ENCODE measurements at regions not wholly inside any gene's neighbourhood (a gene's known extent, or its start where the extent isn't known, plus 50 kb on each side); places are given as distances from the start of the nearest gene placed in this dataset.

GRCh38 chr12:107441665-107442300, 243.8 kb upstream of the PWP1 start:
- FAIRE-seq (no peak), DNase-seq (ENCODE audit: insufficient read length, low spot score) (no peak)
- TF ChIP-seq CTCF (IDR thresholded peaks at IDR 0.05; ENCODE audit: insufficient read depth, missing control alignments), result no peak

GRCh38 chr12:107442326-107442987, 243.1 kb upstream of the PWP1 start:
- FAIRE-seq (peak; percentile 73), DNase-seq (ENCODE audit: insufficient read length, low spot score) (no peak)
- TF ChIP-seq CTCF (IDR thresholded peaks at IDR 0.05; ENCODE audit: insufficient read depth, missing control alignments), result no peak

- no peak for TF ChIP-seq CTCF (IDR thresholded peaks at IDR 0.05; ENCODE audit: insufficient read depth, missing control alignments)
- FAIRE-seq, result no peak
Measured at GRCh38 chr12:107443320-107444090, 242.1 kb upstream of the PWP1 start.

GRCh38 chr12:107444771-107445170, 240.8 kb upstream of the PWP1 start:
- FAIRE-seq, result no peak
- no peak for TF ChIP-seq CTCF (IDR thresholded peaks at IDR 0.05; ENCODE audit: insufficient read depth, missing control alignments)

More at GRCh38 chr12:107443320-107444090, 242.1 kb upstream of the PWP1 start:
- DNase-seq (ENCODE audit: insufficient read length, low spot score), result no peak

GRCh38 chr12:107446476-107446875, 239.1 kb upstream of the PWP1 start:
- FAIRE-seq (no peak), DNase-seq (ENCODE audit: insufficient read length, low spot score) (peak; percentile 37)
- no peak for TF ChIP-seq CTCF (IDR thresholded peaks at IDR 0.05; ENCODE audit: insufficient read depth, missing control alignments)

More at GRCh38 chr12:107444771-107445170, 240.8 kb upstream of the PWP1 start:
- no peak for DNase-seq (ENCODE audit: insufficient read length, low spot score)

- TF ChIP-seq CTCF (IDR thresholded peaks at IDR 0.05; ENCODE audit: insufficient read depth, missing control alignments), result no peak
- FAIRE-seq (no peak), DNase-seq (ENCODE audit: insufficient read length, low spot score) (no peak)
Measured at GRCh38 chr12:107447336-107447735, 238.3 kb upstream of the PWP1 start.
